H9 (cell line): ENCODE measurements at regions not wholly inside any gene's neighbourhood (a gene's known extent, or its start where the extent isn't known, plus 50 kb on each side); places are given as distances from the start of the nearest gene placed in this dataset.

ENCODE experiments used
- DNase-seq: peaks from one replicate; pipeline ENCODE4 v3.0.0-alpha.2; 2017
- H2AFZ ChIP-seq: one replicate; pipeline ENCODE4 v1.6.1; 2013; ENCODE audit warnings: mild to moderate bottlenecking, low read length, control low read depth, moderate library complexity
- H2AK5ac ChIP-seq: 2 replicates; pipeline ENCODE4 v1.6.1; 2013; ENCODE audit warnings: low read length, control low read depth, mixed read lengths; ENCODE audit not compliant: insufficient read length
- H2BK120ac ChIP-seq: one replicate; pipeline ENCODE4 v1.6.1; 2013; ENCODE audit warnings: low read depth, mild to moderate bottlenecking, low read length, control low read depth, inconsistent platforms; ENCODE audit not compliant: poor library complexity, severe bottlenecking
- H2BK12ac ChIP-seq: 2 replicates; pipeline ENCODE4 v1.6.1; 2013; ENCODE audit warnings: low read length, control low read depth, mixed read lengths, low read depth; ENCODE audit not compliant: insufficient read length
- H2BK15ac ChIP-seq: 2 replicates; pipeline ENCODE4 v1.6.1; 2013; ENCODE audit warnings: low read depth, low read length, control low read depth
- H2BK20ac ChIP-seq: one replicate; pipeline ENCODE4 v1.6.1; 2013; ENCODE audit warnings: low read depth, mild to moderate bottlenecking, low read length, control low read depth, inconsistent platforms; ENCODE audit not compliant: poor library complexity, severe bottlenecking
- H2BK5ac ChIP-seq: 2 replicates; pipeline ENCODE4 v1.6.1; 2013; ENCODE audit warnings: low read length, control low read depth, mixed read lengths; ENCODE audit not compliant: insufficient read length
- H3K14ac ChIP-seq: 2 replicates; pipeline ENCODE4 v1.6.1; 2013; ENCODE audit warnings: low read length, control low read depth; ENCODE audit not compliant: insufficient read depth
- H3K18ac ChIP-seq: 2 replicates; pipeline ENCODE4 v1.6.1; 2013; ENCODE audit warnings: low read depth, mild to moderate bottlenecking, mixed read lengths, low read length, control low read depth; ENCODE audit not compliant: insufficient read length
- H3K23ac ChIP-seq: 2 replicates; pipeline ENCODE4 v1.6.1; 2013; ENCODE audit warnings: low read length, control low read depth, mixed read lengths, low read depth; ENCODE audit not compliant: insufficient read length
- H3K23me2 ChIP-seq: 2 replicates; pipeline ENCODE4 v1.6.1; 2013; ENCODE audit warnings: low read depth, mild to moderate bottlenecking, mixed read lengths, low read length, control low read depth; ENCODE audit not compliant: insufficient read length, poor library complexity, severe bottlenecking
- H3K27ac ChIP-seq: 2 replicates; pipeline ENCODE4 v1.5.1; 2013; ENCODE audit warnings: low read length, control low read depth, mixed read lengths, low read depth; ENCODE audit not compliant: insufficient read length
- H3K27me3 ChIP-seq: 2 replicates; pipeline ENCODE4 v1.6.1; 2013; ENCODE audit warnings: low read length, control low read depth, inconsistent platforms; ENCODE audit not compliant: insufficient read depth
- H3K4ac ChIP-seq: 2 replicates; pipeline ENCODE4 v1.6.1; 2013; ENCODE audit warnings: low read depth, mild to moderate bottlenecking, control low read depth, inconsistent platforms, low read length, moderate library complexity
- H3K4me1 ChIP-seq: 2 replicates; pipeline ENCODE4 v1.6.1; 2013; ENCODE audit warnings: low read length, control low read depth, inconsistent platforms; ENCODE audit not compliant: insufficient read depth
- H3K4me2 ChIP-seq: 2 replicates; pipeline ENCODE4 v1.6.1; 2013; ENCODE audit warnings: low read length, control low read depth, mixed read lengths; ENCODE audit not compliant: insufficient read length, insufficient read depth
- H3K56ac ChIP-seq: 2 replicates; pipeline ENCODE4 v1.6.1; 2013; ENCODE audit warnings: low read depth, mild to moderate bottlenecking, mixed read lengths, low read length, control low read depth; ENCODE audit not compliant: insufficient read length
- H3K79me1 ChIP-seq: 2 replicates; pipeline ENCODE4 v1.6.1; 2013; ENCODE audit warnings: low read depth, mild to moderate bottlenecking, moderate library complexity, low read length, control low read depth, inconsistent platforms; ENCODE audit not compliant: insufficient read depth, poor library complexity, severe bottlenecking
- H3K79me2 ChIP-seq: 2 replicates; pipeline ENCODE4 v1.6.1; 2013; ENCODE audit warnings: low read length, control low read depth, inconsistent platforms; ENCODE audit not compliant: insufficient read depth
- H3K9ac ChIP-seq: 2 replicates; pipeline ENCODE4 v1.6.1; 2013; ENCODE audit warnings: low read length, control low read depth, mixed read lengths; ENCODE audit not compliant: insufficient read length; ENCODE audit errors: extremely low read depth
- H3K9me3 ChIP-seq: one replicate; pipeline ENCODE4 v1.6.1; 2013; ENCODE audit warnings: low read depth, low read length, inconsistent platforms; ENCODE audit not compliant: control insufficient read depth
- H3T11ph ChIP-seq: one replicate; pipeline ENCODE4 v1.6.1; 2013; ENCODE audit warnings: mild to moderate bottlenecking, low read length, control low read depth, inconsistent platforms
- H4K20me1 ChIP-seq: one replicate; pipeline ENCODE4 v1.6.1; 2013; ENCODE audit not compliant: control insufficient read depth, insufficient read length, insufficient read depth
- H4K5ac ChIP-seq: 2 replicates; pipeline ENCODE4 v1.6.1; 2013; ENCODE audit warnings: low read depth, mild to moderate bottlenecking, mixed read lengths, low read length, control low read depth; ENCODE audit not compliant: insufficient read length
- H4K8ac ChIP-seq: replicated peaks from 2 replicates; pipeline ENCODE4 v1.6.1; 2013; ENCODE audit warnings: low read length, control low read depth, mixed read lengths, low read depth; ENCODE audit not compliant: insufficient read length
- H4K91ac ChIP-seq: 2 replicates; pipeline ENCODE4 v1.6.1; 2013; ENCODE audit warnings: low read depth, mild to moderate bottlenecking, moderate library complexity, mixed read lengths, low read length, control low read depth; ENCODE audit not compliant: insufficient read length
- H3K27ac Mint-ChIP-seq, 3 experiments: 2 replicates in 2 of 3; 3 replicates in 1 of 3; pipeline ENCODE4 v1.8.0; 2020 to 2021; ENCODE audit warnings: mixed read lengths in 3 of 3, mild to moderate bottlenecking in 1 of 3, moderate library complexity in 1 of 3
- H3K27me3 Mint-ChIP-seq: 2 replicates; pipeline ENCODE4 v1.8.0; 2021; ENCODE audit warnings: low read depth, mild to moderate bottlenecking, moderate library complexity, mixed read lengths
- H3K36me3 Mint-ChIP-seq, 3 experiments: 2 replicates in 2 of 3; 3 replicates in 1 of 3; pipeline ENCODE4 v1.8.0; 2020 to 2021; ENCODE audit warnings: low read depth in 3 of 3, mixed read lengths in 3 of 3; ENCODE audit not compliant: insufficient read depth in 1 of 3
- H3K4me1 Mint-ChIP-seq, 2 experiments: 2 replicates each; pipeline ENCODE4 v1.8.0; 2020; ENCODE audit warnings: mixed read lengths in 2 of 2
- H3K4me3 Mint-ChIP-seq, 2 experiments: 2 replicates in 1 of 2; 3 replicates in 1 of 2; pipeline ENCODE4 v1.8.0; 2020 to 2021; ENCODE audit warnings: mild to moderate bottlenecking in 2 of 2, mixed read lengths in 2 of 2, moderate library complexity in 1 of 2
- H3K9me3 Mint-ChIP-seq, 2 experiments: 2 replicates in 1 of 2; 3 replicates in 1 of 2; pipeline ENCODE4 v1.8.0; 2020; ENCODE audit warnings: mild to moderate bottlenecking in 2 of 2, mixed read lengths in 2 of 2, moderate library complexity in 1 of 2
- CTCF ChIP-seq: fragments of 200-600 bp; sonication (generic); conservative IDR thresholded peaks from 3 replicates; pipeline ENCODE4 v1.8.0; 2021; ENCODE audit warnings: antibody characterized with exemption, mild to moderate bottlenecking
- WGBS: extraction: QIAGEN DNeasy Blood & Tissue Kit; methylation state at CpG from one replicate; pipeline ENCODE4 v1.1.7; 2013; ENCODE audit warnings: missing lambda C conversion rate, low lambda C conversion rate, mixed read lengths; ENCODE audit not compliant: insufficient read length; ENCODE audit errors: extremely low coverage; 5-methylcytosine and 5-hydroxymethylcytosine counted together

- no peak overlapping the region for H3K9ac ChIP-seq
- no peak overlapping the region for H3T11ph ChIP-seq
These were observed 361.9 kb upstream of the ZWINT start for GRCh38 chr10:56722912-56723311.

More at GRCh38 chr10:56722912-56723311, 361.9 kb upstream of the ZWINT start:
- Mint-ChIP-seq H3K36me3 (no peaks in the 10 kb centered on the region; a peak in 1 of 7 replicates), H3K27me3 (no peaks in the 10 kb centered on the region), H3K9me3 (no peaks in the 10 kb centered on the region), H3K4me1 (peaks cover 4 to 7% of the 10 kb centered on the region in 2 experiments; a peak in 2 of 4 replicates), H3K4me3 (no peak overlapping the region), H3K27ac (no peak overlapping the region)
- no CpG with 5 or more reads among the region's 7 CpGs for WGBS
- Histone ChIP-seq H3K9me3 (no peaks in the 10 kb centered on the region), H2AK5ac (no peak overlapping the region), H2AFZ (no peak overlapping the region), H4K20me1 (no peaks in the 10 kb centered on the region), H3K56ac (no peak overlapping the region), H2BK20ac (no peak overlapping the region), H3K4me1 (peaks cover 3% of the 10 kb centered on the region; the same call in 1 of the 2 replicates), H4K8ac (no peak overlapping the region), H2BK12ac (no peak overlapping the region), H3K14ac (no peak overlapping the region), H3K79me2 (no peaks in the 10 kb centered on the region), H3K18ac (no peak overlapping the region), H3K27ac (no peak overlapping the region), H3K79me1 (no peaks in the 10 kb centered on the region), H4K5ac (no peak overlapping the region), H3K27me3 (no peaks in the 10 kb centered on the region), H3K23ac (no peak overlapping the region), H2BK120ac (no peak overlapping the region), H4K91ac (no peak overlapping the region), H3K4me2 (no peak overlapping the region), H2BK5ac (no peak overlapping the region), H2BK15ac (no peak overlapping the region), H3K4ac (no peak overlapping the region), H3K23me2 (no peaks in the 10 kb centered on the region)
- no peak for DNase-seq
- no peak for TF ChIP-seq CTCF
